Panc1 (cell line): ENCODE measurements at regions not wholly inside any gene's neighbourhood (a gene's known extent, or its start where the extent isn't known, plus 50 kb on each side); places are given as distances from the start of the nearest gene placed in this dataset.

Source experiments
- ATAC-seq: fragments of 200-7000 bp; cut with Tn5 transposase; 2 replicates; pipeline ENCODE4 v1.9.1; 2020; ENCODE audit warnings: mild to moderate bottlenecking, moderate library complexity
- BruUV-seq: library from RNA; stranded (reverse); fragments of 400-500 nt; replicated peaks from 2 replicates; lab custom pipeline; 2021; lab: Mats Ljungman, UMichigan
- CTCF ChIA-PET: fragments of 300-600 bp; sonication (Branson Sonifier 250); formaldehyde crosslinking; loops from one replicate; lab custom pipeline; 2022; ENCODE audit warnings: antibody characterized with exemption; lab: Charles Lee
- POLR2A ChIA-PET: fragments of 300-600 bp; sonication (Branson Sonifier 250); formaldehyde crosslinking; loops from one replicate; lab custom pipeline; 2022; ENCODE audit warnings: antibody characterized with exemption; lab: Charles Lee
- DNase-seq: peaks from one replicate; pipeline ENCODE4 v3.0.0-alpha.2; 2010; ENCODE audit warnings: low read depth, low spot score
- H3K27ac ChIP-seq: 2 replicates; pipeline ENCODE4 v1.5.1; 2011; ENCODE audit warnings: mild to moderate bottlenecking, low read length, inconsistent platforms
- H3K27me3 ChIP-seq: fragments of 200-500 bp; sonication (Bioruptor generic); 2 replicates; pipeline ENCODE4 v1.6.0; 2014; ENCODE audit warnings: low read length, inconsistent platforms; ENCODE audit not compliant: control insufficient read depth, insufficient read depth
- H3K36me3 ChIP-seq: fragments of 200-500 bp; sonication (Bioruptor generic); 2 replicates; pipeline ENCODE4 v1.5.1; 2014; ENCODE audit warnings: inconsistent platforms, mild to moderate bottlenecking, low read length, moderate library complexity; ENCODE audit not compliant: control insufficient read depth, insufficient read depth
- H3K4me1 ChIP-seq: 2 replicates; pipeline ENCODE4 v1.5.1; 2011; ENCODE audit warnings: inconsistent platforms, mild to moderate bottlenecking, low read length, moderate library complexity; ENCODE audit not compliant: control insufficient read depth, insufficient read depth
- H3K4me3 ChIP-seq, 2 experiments: 2 replicates each; pipeline ENCODE4 v1.5.1; 2011 to 2012; ENCODE audit warnings: low read depth in 2 of 2, low read length in 2 of 2, mild to moderate bottlenecking in 2 of 2, inconsistent platforms in 1 of 2, moderate library complexity in 1 of 2
- H3K9me3 ChIP-seq: fragments of 200-500 bp; sonication (Bioruptor generic); 2 replicates; pipeline ENCODE4 v1.5.1; 2014; ENCODE audit warnings: low read depth, mild to moderate bottlenecking, inconsistent platforms, low read length, moderate library complexity; ENCODE audit not compliant: control insufficient read depth, insufficient read depth
- CTCF ChIP-seq: fragments of 450-650 bp; IDR thresholded peaks from 2 replicates; pipeline ENCODE4 v1.5.1; 2017; ENCODE audit warnings: mild to moderate bottlenecking
- POLR2AphosphoS5 ChIP-seq: IDR thresholded peaks from 2 replicates; pipeline ENCODE4 v1.6.1; 2012; ENCODE audit warnings: mild to moderate bottlenecking, low read depth, low read length, moderate library complexity
- REST ChIP-seq, 2 experiments: IDR thresholded peaks; 2 replicates each; pipeline ENCODE4 v1.6.1; 2011 to 2012; ENCODE audit warnings: low read depth in 2 of 2, control low read depth in 1 of 2, low read length in 1 of 2, mild to moderate bottlenecking in 1 of 2, moderate library complexity in 1 of 2; ENCODE audit not compliant: insufficient read depth in 1 of 2
- SIN3A ChIP-seq: IDR thresholded peaks from 2 replicates; pipeline ENCODE4 v1.6.1; 2012; ENCODE audit warnings: low read depth, mild to moderate bottlenecking, low read length, moderate library complexity, borderline replicate concordance; ENCODE audit not compliant: insufficient read depth
- TCF7L2 ChIP-seq: IDR thresholded peaks from 2 replicates; pipeline ENCODE4 v1.6.1; 2011; ENCODE audit warnings: mild to moderate bottlenecking, low read depth, low read length, inconsistent platforms
- in situ Hi-C: cut with HindIII; loops from 2 replicates; pipeline ENCODE4 v1.10.0; 2016; ENCODE audit warnings: low sequenced_read_pairs, low pct_unique_long_range_greater_than_20kb
- intact Hi-C: fragments of 100-400 bp; cut with micrococcal nuclease; formaldehyde crosslinking; loops from one replicate; pipeline ENCODE4 v1.10.0; 2022; ENCODE audit not compliant: unreplicated experiment

GRCh38 chr11:70544774-70545609, 146.7 kb downstream of the CTTN start:
- no peak overlapping the region for H3K27ac ChIP-seq
- H3K4me1 ChIP-seq = no peaks in the 10 kb centered on the region
- no peak for DNase-seq
- no peaks in the 10 kb centered on the region for H3K36me3 ChIP-seq
- no peaks in the 10 kb centered on the region for H3K27me3 ChIP-seq
- no peaks in the 10 kb centered on the region for H3K9me3 ChIP-seq
- ATAC-seq = 0 out of 2 replicates have a peak, but pooled peaks have one; percentile 16
- TF ChIP-seq SIN3A (no peak), REST (IDR thresholded peaks at IDR 0.05; ENCODE audit: insufficient read depth in 1 of 2, low read depth in 2 of 2, low read length in 1 of 2) (no peak), CTCF (no peak), TCF7L2 (no peak), POLR2AphosphoS5 (no peak)
- H3K4me3 ChIP-seq = no peak overlapping the region
- no TSS peak for BruUV-seq
- intact Hi-C loops (no loop called here), in situ Hi-C loops (no loop called here)
- ChIA-PET POLR2A (no interaction called here), CTCF (no interaction called here)

GRCh38 chr11:70545610-70545912, 147.2 kb downstream of the CTTN start:
- ChIA-PET CTCF (no interaction called here), POLR2A (interaction anchor here (0.6 kb wide), 1 partner anchor 138 kb away, joined by 5 read pairs; no protein-coding TSS in a partner anchor)
- Histone ChIP-seq H3K36me3 (no peaks in the 10 kb centered on the region), H3K9me3 (no peaks in the 10 kb centered on the region), H3K4me3 (no peak overlapping the region), H3K4me1 (no peaks in the 10 kb centered on the region), H3K27me3 (no peaks in the 10 kb centered on the region), H3K27ac (no peak overlapping the region)
- BruUV-seq = no TSS peak
- intact Hi-C loops (no loop called here), in situ Hi-C loops (no loop called here)
- TF ChIP-seq POLR2AphosphoS5 = no peak
- TF ChIP-seq REST (IDR thresholded peaks at IDR 0.05; ENCODE audit: insufficient read depth in 1 of 2, low read depth in 2 of 2, low read length in 1 of 2) = no peak
- no peak for TF ChIP-seq SIN3A
- no peak for TF ChIP-seq CTCF
- no peak for TF ChIP-seq TCF7L2
- DNase-seq = no peak
- no peak for ATAC-seq
